H1 (cell line): ENCODE measurements at regions not wholly inside any gene's neighbourhood (a gene's known extent, or its start where the extent isn't known, plus 50 kb on each side); places are given as distances from the start of the nearest gene placed in this dataset.

Source experiments
- ASH2L ChIP-seq: fragments of 200-600, 300-600 bp; sonication (generic); IDR thresholded peaks from one replicate; pipeline ENCODE4 v1.7.1; 2017; ENCODE audit warnings: low read length
- RAD21 ChIP-seq, 2 experiments: IDR thresholded peaks in 1 of 2; conservative IDR thresholded peaks in 1 of 2; 2 replicates each; pipeline ENCODE4 v1.6.1; 2011; ENCODE audit warnings: low read depth in 2 of 2, low read length in 2 of 2, improper control_type of control experiment in 1 of 2, inconsistent platforms in 1 of 2, mild to moderate bottlenecking in 1 of 2, moderate library complexity in 1 of 2
- SAP30 ChIP-seq: fragments of 300-600 bp; sonication (generic); IDR thresholded peaks from 2 replicates; pipeline ENCODE4 v1.7.1; 2012; ENCODE audit warnings: low read length, moderate library complexity, mild to moderate bottlenecking, inconsistent platforms; ENCODE audit not compliant: insufficient read depth, insufficient replicate concordance
- SP4 ChIP-seq: IDR thresholded peaks from 2 replicates; pipeline ENCODE4 v1.6.1; 2012; ENCODE audit warnings: low read length, inconsistent platforms

DNA sequence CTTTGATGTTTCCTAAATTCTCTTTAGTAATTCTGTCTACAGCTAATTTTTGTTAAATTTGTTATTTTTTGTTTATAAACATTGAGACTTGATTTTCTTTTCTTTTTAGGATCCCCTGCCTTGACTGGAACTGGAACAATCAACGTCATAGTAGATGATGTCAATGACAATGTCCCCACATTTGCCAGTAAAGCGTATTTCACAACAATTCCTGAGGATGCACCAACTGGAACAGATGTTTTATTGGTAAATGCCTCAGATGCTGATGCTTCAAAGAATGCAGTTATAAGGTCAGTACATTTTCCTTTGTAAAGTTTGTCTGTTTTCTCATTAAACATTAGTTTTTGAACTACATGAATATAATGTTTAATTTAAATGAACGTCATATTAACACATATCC, 119.4 kb downstream of the FAT4 start (continued):
- TF ChIP-seq RAD21 (IDR thresholded peaks at IDR 0.05 in 1 of 2, conservative IDR thresholded peaks at IDR 0.05 in 1 of 2; ENCODE audit: low read depth in 2 of 2, low read length in 2 of 2) (no peak), SP4 (no peak), SAP30 (no peak), ASH2L (no peak)
